Activated naive CD4-positive, alpha-beta T cell treated with anti-CD3 and anti-CD28 coated beads, Interleukin-2, amount 50 U/mL, for 72 hours (primary cell): ENCODE measurements at regions not wholly inside any gene's neighbourhood (a gene's known extent, or its start where the extent isn't known, plus 50 kb on each side); places are given as distances from the start of the nearest gene placed in this dataset.

Experiments used
- ATAC-seq, 2 donors: fragments of 150-1000 bp; cut with Tn5 transposase; 2 replicates each; pipeline ENCODE4 v1.10.0; 2021; ENCODE audit warnings: mild to moderate bottlenecking in 2 of 2, moderate library complexity in 2 of 2
- DNase-seq, 2 donors: peaks; one replicate each; pipeline ENCODE4 v3.0.0; 2021 to 2022; ENCODE audit warnings: low spot score in 2 of 2
- H3K27ac Mint-ChIP-seq, 2 donors: one replicate each; pipeline ENCODE4 v1.8.0; 2022; ENCODE audit warnings: mild to moderate bottlenecking in 2 of 2, mixed read lengths in 2 of 2
- H3K36me3 Mint-ChIP-seq, 2 donors: one replicate each; pipeline ENCODE4 v1.8.0; 2022; ENCODE audit warnings: mixed read lengths in 2 of 2
- H3K9me3 Mint-ChIP-seq, 2 donors: one replicate each; pipeline ENCODE4 v1.8.0; 2022; ENCODE audit warnings: mixed read lengths in 2 of 2

- DNase-seq (no peak), ATAC-seq (no peak)
- Mint-ChIP-seq H3K27ac (no peak overlapping the region), H3K36me3 (no peaks in the 10 kb centered on the region), H3K9me3 (no peaks in the 10 kb centered on the region)
Observed at GRCh38 chr16:80081846-80082245, 458.9 kb upstream of the DYNLRB2 start.

DNA sequence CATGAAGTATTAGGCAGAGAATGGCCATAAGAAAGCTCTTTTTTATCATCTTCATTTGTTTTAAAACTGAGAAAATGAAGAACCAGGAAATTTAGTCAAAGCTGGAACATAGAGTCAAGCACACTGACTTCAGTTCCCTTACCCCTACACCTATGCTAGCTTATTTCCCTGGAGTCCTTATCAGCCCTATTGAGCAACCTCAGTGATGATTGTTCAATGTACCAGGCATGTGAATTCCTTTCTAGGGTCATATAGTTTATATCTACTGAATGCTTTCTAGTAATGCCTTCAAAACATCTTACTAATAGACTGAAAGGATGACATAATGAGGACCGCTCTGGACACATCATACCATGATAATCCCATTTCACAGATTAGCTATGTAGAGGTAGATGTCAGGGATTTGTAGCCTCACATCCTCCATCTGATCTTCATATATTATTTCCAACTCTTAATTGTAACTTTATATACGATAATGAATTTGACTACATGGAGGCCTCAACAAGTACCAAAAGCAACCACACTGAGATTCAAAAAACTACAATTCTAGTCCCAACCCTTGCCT, 460.4 kb upstream of the DYNLRB2 start:
- Mint-ChIP-seq H3K27ac (no peak overlapping the region), H3K36me3 (no peaks in the 10 kb centered on the region), H3K9me3 (no peaks in the 10 kb centered on the region)
- DNase-seq (no peak), ATAC-seq (no peak)

DNA sequence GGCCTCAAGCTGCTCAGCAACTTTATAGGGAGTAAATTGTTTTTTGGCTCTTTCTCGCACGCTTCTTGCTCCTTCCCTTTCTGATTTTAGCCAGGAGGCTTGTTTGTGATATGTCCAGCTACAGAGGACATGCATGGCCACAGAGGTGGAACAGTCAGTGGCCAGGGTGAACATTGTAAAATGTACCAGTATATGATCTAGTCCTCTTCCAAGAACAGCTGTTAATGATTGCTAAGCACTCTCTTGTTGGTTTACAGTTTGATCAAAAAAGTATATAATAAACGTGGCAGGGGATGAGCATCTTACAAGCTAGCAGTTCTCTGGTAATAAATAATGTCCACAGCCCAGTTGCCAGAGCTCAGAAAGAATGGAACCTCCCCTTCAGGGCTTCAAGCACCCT, 461.7 kb upstream of the DYNLRB2 start:
- H3K36me3 Mint-ChIP-seq: no peaks in the 10 kb centered on the region
- no peaks in the 10 kb centered on the region for H3K9me3 Mint-ChIP-seq
- no peak overlapping the region for H3K27ac Mint-ChIP-seq
- DNase-seq (no peak), ATAC-seq (no peak)

- no peaks in the 10 kb centered on the region for H3K9me3 Mint-ChIP-seq
- H3K27ac Mint-ChIP-seq: no peak overlapping the region
- H3K36me3 Mint-ChIP-seq: no peaks in the 10 kb centered on the region
- DNase-seq: no peak
- ATAC-seq: no peak
Observed at GRCh38 chr16:80077696-80078095, 463.1 kb upstream of the DYNLRB2 start.

DNA sequence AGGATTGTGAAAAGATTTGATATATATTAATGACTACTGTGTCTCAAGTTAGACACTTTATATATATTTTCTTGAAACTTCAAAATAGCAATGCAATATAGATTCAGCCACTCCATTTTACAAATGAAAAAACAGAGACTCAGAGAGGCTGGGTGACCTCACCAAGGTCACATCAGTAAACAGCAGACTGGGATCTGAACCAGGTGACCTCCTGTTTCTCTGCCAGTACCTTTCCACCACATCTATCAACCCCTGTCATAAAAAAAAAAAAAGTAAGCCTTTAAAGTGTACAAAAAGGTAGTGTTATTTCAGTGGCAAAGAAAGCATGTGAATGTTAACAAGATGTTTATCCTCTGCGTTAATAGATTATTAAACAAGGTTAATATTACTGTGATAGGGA, 466.5 kb upstream of the DYNLRB2 start:
- DNase-seq (no peak), ATAC-seq (no peak)
- no peak overlapping the region for H3K27ac Mint-ChIP-seq
- no peaks in the 10 kb centered on the region for H3K36me3 Mint-ChIP-seq
- H3K9me3 Mint-ChIP-seq: no peaks in the 10 kb centered on the region

GRCh38 chr16:80071964-80072456, 468.8 kb upstream of the DYNLRB2 start:
- H3K36me3 Mint-ChIP-seq: no peaks in the 10 kb centered on the region
- no peak overlapping the region for H3K27ac Mint-ChIP-seq
- no peak for ATAC-seq
- peaks cover 0 to 5% of the 10 kb centered on the region in 2 donors for H3K9me3 Mint-ChIP-seq
- DNase-seq: no peak

GRCh38 chr16:80066805-80067580, 466.5 kb upstream of the MAF start:
- no peak for ATAC-seq
- peaks cover 0 to 5% of the 10 kb centered on the region in 2 donors for H3K9me3 Mint-ChIP-seq
- DNase-seq: no peak
- H3K27ac Mint-ChIP-seq: no peak overlapping the region
- H3K36me3 Mint-ChIP-seq: no peaks in the 10 kb centered on the region

DNA sequence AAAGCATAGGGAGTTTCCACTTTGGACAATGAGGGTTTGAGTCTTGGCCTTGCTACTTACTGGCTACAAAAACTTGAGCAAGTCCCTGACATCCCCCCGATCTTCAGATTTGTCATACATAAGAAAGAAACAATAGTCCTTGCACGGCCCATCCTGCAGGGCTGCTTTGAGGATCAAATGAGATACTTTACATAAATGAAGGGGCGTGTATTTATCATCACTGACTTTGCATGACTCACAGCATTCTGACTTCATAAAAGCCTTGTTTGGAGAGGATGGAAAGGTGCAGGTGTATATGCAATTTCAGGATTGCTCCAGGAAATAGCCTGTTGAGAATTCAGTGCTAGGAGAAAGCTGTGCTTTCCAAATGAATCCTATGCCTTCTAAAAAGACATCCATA, 465.0 kb upstream of the MAF start:
- ATAC-seq: no peak
- H3K9me3 Mint-ChIP-seq: peaks cover 0 to 5% of the 10 kb centered on the region in 2 donors
- H3K36me3 Mint-ChIP-seq: no peaks in the 10 kb centered on the region
- no peak for DNase-seq
- H3K27ac Mint-ChIP-seq: no peak overlapping the region

DNA sequence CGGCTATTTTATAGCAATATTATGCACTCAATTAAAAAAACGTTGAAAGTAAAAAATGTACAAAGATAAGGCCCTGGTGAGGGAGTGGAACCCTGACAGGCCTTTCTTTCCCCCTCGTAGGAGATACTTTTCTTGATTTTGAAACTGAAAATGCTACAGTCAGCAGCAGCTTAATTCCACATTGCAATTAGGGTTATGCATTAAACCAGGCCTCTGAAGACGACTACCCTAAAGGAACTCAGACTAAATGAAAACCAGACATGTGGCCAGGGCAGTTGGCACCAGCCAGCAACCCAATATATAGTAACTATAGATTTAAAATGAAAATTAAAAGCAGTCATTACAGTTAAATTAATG, 463.2 kb upstream of the MAF start:
- no peak for DNase-seq
- no peaks in the 10 kb centered on the region for H3K36me3 Mint-ChIP-seq
- ATAC-seq: no peak
- peaks cover 0 to 5% of the 10 kb centered on the region in 2 donors for H3K9me3 Mint-ChIP-seq
- no peak overlapping the region for H3K27ac Mint-ChIP-seq

DNA sequence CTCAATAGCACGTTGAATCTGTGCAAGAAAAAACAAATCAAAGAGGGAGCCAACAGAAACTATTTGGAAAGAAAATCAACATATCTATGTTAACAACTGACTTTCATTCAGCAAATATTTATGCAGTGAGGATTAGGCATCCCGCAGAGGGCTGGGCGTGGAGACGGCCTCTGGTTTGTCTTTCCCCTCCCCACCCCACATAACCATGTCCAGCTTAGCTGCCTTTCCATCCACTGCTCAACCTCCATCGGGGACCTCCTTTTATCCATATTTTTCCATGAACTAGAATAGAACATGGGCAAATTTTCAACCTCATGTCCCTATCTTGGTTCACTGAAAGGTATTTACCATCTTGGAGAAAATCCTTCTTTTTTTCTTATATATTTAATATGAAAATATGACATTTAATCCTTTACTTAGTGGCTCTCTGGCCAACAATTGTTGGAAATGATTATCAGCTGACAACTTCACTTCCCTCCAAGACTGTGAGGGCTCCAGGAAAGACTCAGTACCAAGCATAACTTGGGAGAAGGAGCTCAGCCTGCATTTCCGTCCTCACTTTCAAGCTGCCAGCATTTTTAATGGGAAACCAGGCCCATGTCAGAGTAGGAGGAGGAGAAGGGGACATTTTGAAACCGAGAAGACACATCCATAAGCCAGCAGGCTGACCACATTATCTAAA, 462.6 kb upstream of the MAF start:
- H3K27ac Mint-ChIP-seq: no peak overlapping the region
- no peak for DNase-seq
- H3K36me3 Mint-ChIP-seq: no peaks in the 10 kb centered on the region
- no peaks in the 10 kb centered on the region for H3K9me3 Mint-ChIP-seq
- ATAC-seq: no peak

DNA sequence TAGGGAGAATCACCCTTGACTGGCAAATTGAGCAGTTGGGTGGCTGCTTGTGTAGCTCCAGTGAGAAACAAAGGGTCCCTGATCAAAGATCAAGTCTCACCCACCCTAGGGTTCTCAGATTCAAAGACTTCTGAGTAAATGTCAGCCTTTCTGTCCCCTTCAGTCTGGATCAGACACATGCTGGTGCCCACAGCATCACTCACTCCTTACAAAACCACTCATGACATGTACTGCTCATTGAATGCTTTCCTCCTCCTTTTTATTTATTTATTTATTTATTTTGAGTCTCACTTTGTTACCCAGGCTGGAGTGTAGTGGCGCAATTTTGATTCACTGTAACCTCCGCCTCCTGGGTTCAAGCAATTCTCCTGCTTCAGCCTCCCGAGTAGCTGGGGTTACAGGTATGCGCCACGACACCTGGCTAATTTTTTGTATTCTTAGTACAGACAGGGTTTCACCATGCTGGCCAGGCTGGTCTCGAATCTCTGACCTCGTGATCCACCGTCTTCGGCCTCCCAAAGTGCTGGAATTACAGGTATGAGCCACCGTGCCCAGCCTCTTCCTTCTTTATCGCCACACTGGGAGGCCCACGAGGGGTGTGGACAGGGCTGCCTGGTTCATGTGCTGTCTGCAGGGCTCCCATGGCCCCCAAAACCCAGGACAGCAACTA, 462.0 kb upstream of the MAF start:
- Mint-ChIP-seq H3K36me3 (no peaks in the 10 kb centered on the region), H3K9me3 (no peaks in the 10 kb centered on the region), H3K27ac (no peak overlapping the region)
- ATAC-seq (no peak), DNase-seq (no peak)

DNA sequence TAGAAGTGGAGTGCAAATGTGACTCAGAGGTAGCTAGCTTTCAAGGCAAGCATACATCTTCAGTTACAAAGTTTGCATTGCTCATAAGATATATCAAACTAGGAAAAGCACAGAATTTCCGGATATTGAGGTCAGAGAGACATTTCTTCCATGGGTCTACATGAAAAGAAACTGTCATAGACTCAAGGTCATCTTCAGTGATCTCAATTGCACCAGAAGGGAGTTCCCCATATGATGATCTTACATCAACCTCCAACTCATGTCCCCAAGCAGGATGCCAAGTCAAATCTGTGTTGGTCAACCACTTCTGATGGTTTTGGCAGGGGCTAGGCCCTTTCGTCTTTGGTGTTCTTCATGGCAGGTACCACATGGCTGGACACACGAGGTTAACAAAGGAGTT, 459.9 kb upstream of the MAF start:
- Mint-ChIP-seq H3K9me3 (no peaks in the 10 kb centered on the region), H3K27ac (no peak overlapping the region), H3K36me3 (no peaks in the 10 kb centered on the region)
- ATAC-seq (peak in 1 of 2 donors; percentile 40), DNase-seq (no peak)

DNA sequence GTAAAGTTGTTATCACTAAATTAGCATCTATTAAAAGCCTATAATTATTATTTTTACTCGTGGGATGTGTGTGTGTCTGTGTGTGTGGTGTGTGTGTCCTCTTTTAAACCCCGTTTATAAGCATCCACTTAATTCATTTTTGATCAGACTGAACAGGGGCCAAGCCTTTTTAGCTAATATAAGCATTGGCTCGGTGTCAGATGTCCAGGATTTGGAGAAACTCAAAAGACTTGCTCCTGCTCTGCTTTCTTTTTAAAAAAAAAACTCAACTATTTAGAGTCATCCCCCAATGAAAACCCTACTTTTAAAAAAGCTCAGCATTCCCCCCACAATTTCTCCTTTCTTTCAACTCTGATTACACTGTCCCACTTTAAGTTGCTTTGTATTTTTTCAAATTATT, 459.3 kb upstream of the MAF start:
- no peaks in the 10 kb centered on the region for H3K9me3 Mint-ChIP-seq
- ATAC-seq (no peak), DNase-seq (no peak)
- no peaks in the 10 kb centered on the region for H3K36me3 Mint-ChIP-seq
- no peak overlapping the region for H3K27ac Mint-ChIP-seq

DNA sequence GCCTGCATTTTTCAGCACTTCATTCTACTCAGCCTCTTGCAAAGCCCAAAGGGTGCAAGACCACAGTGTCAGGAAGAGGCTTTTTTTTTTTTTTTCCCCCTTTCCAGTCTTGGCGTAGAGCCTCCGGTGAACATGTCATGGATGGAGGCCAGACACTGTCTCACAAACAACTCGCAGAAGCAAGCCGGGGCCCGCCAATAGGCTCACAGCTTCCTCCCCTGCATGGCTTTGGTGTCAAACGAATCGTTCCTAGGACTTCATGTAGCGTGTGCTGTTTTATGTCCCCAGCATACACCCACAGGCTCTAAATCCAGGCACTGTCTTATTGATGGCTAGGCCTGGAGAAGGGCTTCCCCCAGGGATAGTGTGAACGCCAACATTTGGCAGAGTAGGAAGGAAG, 457.7 kb upstream of the MAF start:
- no peak for ATAC-seq
- no peak for DNase-seq
- H3K36me3 Mint-ChIP-seq: no peaks in the 10 kb centered on the region
- H3K9me3 Mint-ChIP-seq: no peaks in the 10 kb centered on the region
- no peak overlapping the region for H3K27ac Mint-ChIP-seq

- DNase-seq: no peak
- no peak overlapping the region for H3K27ac Mint-ChIP-seq
- ATAC-seq: no peak
Observed at GRCh38 chr16:80056324-80056723, 455.8 kb upstream of the MAF start.

DNA sequence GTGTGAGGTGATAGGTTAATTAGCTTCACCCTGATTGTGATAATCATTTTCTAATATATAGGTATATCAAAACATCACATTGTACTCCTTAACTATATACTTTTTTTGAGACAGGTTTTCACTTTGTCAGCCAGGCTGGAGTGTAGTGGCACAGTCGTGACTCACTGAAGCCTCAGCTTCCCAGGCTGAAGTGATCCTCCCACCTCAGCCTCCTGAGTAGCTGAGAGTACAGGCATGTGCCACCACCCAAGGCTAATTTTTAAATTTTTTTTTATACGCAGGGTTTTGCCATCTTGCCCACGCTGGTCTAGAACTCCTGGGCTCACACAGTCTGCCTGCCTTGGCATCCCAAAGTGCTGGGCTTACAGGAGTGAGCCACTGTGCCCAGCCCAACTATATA, 455.3 kb upstream of the MAF start:
- ATAC-seq: no peak
- H3K9me3 Mint-ChIP-seq: no peaks in the 10 kb centered on the region
- H3K36me3 Mint-ChIP-seq: no peaks in the 10 kb centered on the region

More at GRCh38 chr16:80056324-80056723, 455.8 kb upstream of the MAF start:
- no peaks in the 10 kb centered on the region for H3K36me3 Mint-ChIP-seq
- no peaks in the 10 kb centered on the region for H3K9me3 Mint-ChIP-seq

GRCh38 chr16:80054647-80055046, 454.1 kb upstream of the MAF start:
- DNase-seq: no peak
- Mint-ChIP-seq H3K27ac (no peak overlapping the region), H3K9me3 (no peaks in the 10 kb centered on the region), H3K36me3 (no peaks in the 10 kb centered on the region)
- ATAC-seq: no peak

More for the DNA sequence above, 455.3 kb upstream of the MAF start:
- DNase-seq: no peak
- no peak overlapping the region for H3K27ac Mint-ChIP-seq
